Hepatocyte (in vitro differentiated cells): ENCODE measurements at regions not wholly inside any gene's neighbourhood (a gene's known extent, or its start where the extent isn't known, plus 50 kb on each side); places are given as distances from the start of the nearest gene placed in this dataset.

Experiments used
- DNase-seq: peaks from one replicate; pipeline ENCODE4 v3.0.0-alpha.2; 2016; ENCODE audit warnings: low spot score
- H2AFZ ChIP-seq: fragments of 200-600 bp; sonication (generic); 2 replicates; pipeline ENCODE4 v1.6.0; 2016; ENCODE audit warnings: antibody characterized with exemption, mild to moderate bottlenecking
- H3K27ac ChIP-seq: fragments of 200-600 bp; sonication (generic); 2 replicates; pipeline ENCODE4 v1.5.1; 2016; ENCODE audit warnings: mild to moderate bottlenecking
- H3K27me3 ChIP-seq: fragments of 200-600 bp; sonication (generic); 2 replicates; pipeline ENCODE4 v1.6.1; 2016
- H3K36me3 ChIP-seq: fragments of 200-600 bp; sonication (generic); replicated peaks from 2 replicates; pipeline ENCODE4 v1.5.1; 2016; ENCODE audit warnings: low read depth; ENCODE audit not compliant: insufficient read depth
- H3K4me1 ChIP-seq: fragments of 200-600 bp; sonication (generic); 2 replicates; pipeline ENCODE4 v1.5.1; 2016; ENCODE audit warnings: mild to moderate bottlenecking, moderate library complexity; ENCODE audit not compliant: insufficient read depth
- H3K4me2 ChIP-seq: fragments of 200-600 bp; sonication (generic); 2 replicates; pipeline ENCODE4 v1.6.0; 2016
- H3K4me3 ChIP-seq: fragments of 200-600 bp; sonication (generic); 2 replicates; pipeline ENCODE4 v1.5.1; 2016; ENCODE audit warnings: mild to moderate bottlenecking
- H3K79me2 ChIP-seq: fragments of 200-600 bp; sonication (generic); 2 replicates; pipeline ENCODE4 v1.6.0; 2017; ENCODE audit warnings: mild to moderate bottlenecking
- H3K9me2 ChIP-seq: fragments of 200-600 bp; sonication (generic); replicated peaks from 2 replicates; pipeline ENCODE4 v1.6.0; 2017; ENCODE audit warnings: mild to moderate bottlenecking; ENCODE audit not compliant: insufficient read depth
- H3K9me3 ChIP-seq: fragments of 200-600 bp; sonication (generic); 2 replicates; pipeline ENCODE4 v1.5.1; 2016; ENCODE audit warnings: low read depth, mild to moderate bottlenecking
- H4K20me1 ChIP-seq: fragments of 200-600 bp; sonication (generic); 2 replicates; pipeline ENCODE4 v1.6.0; 2016; ENCODE audit warnings: mild to moderate bottlenecking; ENCODE audit not compliant: insufficient read depth, poor library complexity, severe bottlenecking
- EZH2 ChIP-seq: fragments of 200-600 bp; sonication (generic); IDR thresholded peaks from 2 replicates; pipeline ENCODE4 v1.6.1; 2016; ENCODE audit warnings: antibody characterized with exemption, mild to moderate bottlenecking, borderline replicate concordance
- EZH2phosphoT487 ChIP-seq: fragments of 200-600 bp; sonication (generic); IDR thresholded peaks from one replicate; pipeline ENCODE4 v1.6.1; 2018; ENCODE audit warnings: antibody characterized with exemption, mild to moderate bottlenecking, low read depth, moderate library complexity; ENCODE audit not compliant: unreplicated experiment, severe bottlenecking
- WGBS: methylation state at CpG from one replicate; pipeline ENCODE4 v1.1.6; 2016; ENCODE audit warnings: low lambda C conversion rate; ENCODE audit errors: missing lambda C conversion rate; 5-methylcytosine and 5-hydroxymethylcytosine counted together
- TF ChIP-seq, protein P1 (sequence below): fragments of 200-600 bp; sonication (generic); IDR thresholded peaks from 2 replicates; pipeline ENCODE4 v1.5.1; 2016; ENCODE audit warnings: antibody characterized with exemption, mild to moderate bottlenecking; ENCODE audit not compliant: poor library complexity

- Histone ChIP-seq H3K27ac (no peak overlapping the region), H3K9me2 (no peaks in the 10 kb centered on the region), H3K4me3 (no peak overlapping the region), H3K79me2 (no peaks in the 10 kb centered on the region), H2AFZ (no peak overlapping the region), H3K36me3 (no peaks in the 10 kb centered on the region), H3K4me2 (no peak overlapping the region), H3K9me3 (no peaks in the 10 kb centered on the region), H3K4me1 (no peaks in the 10 kb centered on the region), H4K20me1 (no peaks in the 10 kb centered on the region), H3K27me3 (no peaks in the 10 kb centered on the region)
- TF ChIP-seq EZH2 (no peak), EZH2phosphoT487 (no peak)
- TF ChIP-seq, protein P1, sequence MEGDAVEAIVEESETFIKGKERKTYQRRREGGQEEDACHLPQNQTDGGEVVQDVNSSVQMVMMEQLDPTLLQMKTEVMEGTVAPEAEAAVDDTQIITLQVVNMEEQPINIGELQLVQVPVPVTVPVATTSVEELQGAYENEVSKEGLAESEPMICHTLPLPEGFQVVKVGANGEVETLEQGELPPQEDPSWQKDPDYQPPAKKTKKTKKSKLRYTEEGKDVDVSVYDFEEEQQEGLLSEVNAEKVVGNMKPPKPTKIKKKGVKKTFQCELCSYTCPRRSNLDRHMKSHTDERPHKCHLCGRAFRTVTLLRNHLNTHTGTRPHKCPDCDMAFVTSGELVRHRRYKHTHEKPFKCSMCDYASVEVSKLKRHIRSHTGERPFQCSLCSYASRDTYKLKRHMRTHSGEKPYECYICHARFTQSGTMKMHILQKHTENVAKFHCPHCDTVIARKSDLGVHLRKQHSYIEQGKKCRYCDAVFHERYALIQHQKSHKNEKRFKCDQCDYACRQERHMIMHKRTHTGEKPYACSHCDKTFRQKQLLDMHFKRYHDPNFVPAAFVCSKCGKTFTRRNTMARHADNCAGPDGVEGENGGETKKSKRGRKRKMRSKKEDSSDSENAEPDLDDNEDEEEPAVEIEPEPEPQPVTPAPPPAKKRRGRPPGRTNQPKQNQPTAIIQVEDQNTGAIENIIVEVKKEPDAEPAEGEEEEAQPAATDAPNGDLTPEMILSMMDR: no peak
- DNase-seq: no peak
- WGBS: 82% methylated on average over 1 of the region's 1 CpG
Measured at GRCh38 chr5:92106808-92107207, 723.7 kb upstream of the ARRDC3 start.

- Histone ChIP-seq H3K9me2 (no peaks in the 10 kb centered on the region), H4K20me1 (no peaks in the 10 kb centered on the region), H3K27ac (no peak overlapping the region), H3K4me1 (no peaks in the 10 kb centered on the region), H3K9me3 (no peaks in the 10 kb centered on the region), H3K27me3 (no peaks in the 10 kb centered on the region), H2AFZ (no peak overlapping the region), H3K4me2 (no peak overlapping the region), H3K4me3 (no peak overlapping the region), H3K79me2 (no peaks in the 10 kb centered on the region), H3K36me3 (no peaks in the 10 kb centered on the region)
- no peak for DNase-seq
- TF ChIP-seq, protein P1: no peak
- TF ChIP-seq EZH2phosphoT487: no peak
- TF ChIP-seq EZH2: no peak
Measured at GRCh38 chr5:92104126-92104525, 721.0 kb upstream of the ARRDC3 start.

- no peaks in the 10 kb centered on the region for H3K4me1 ChIP-seq
- H3K9me3 ChIP-seq: no peaks in the 10 kb centered on the region
- no peak overlapping the region for H2AFZ ChIP-seq
- no peaks in the 10 kb centered on the region for H3K79me2 ChIP-seq
- WGBS: 84% methylated on average over 3 of the region's 3 CpGs
- no peaks in the 10 kb centered on the region for H3K36me3 ChIP-seq
- no peaks in the 10 kb centered on the region for H4K20me1 ChIP-seq
- no peak for DNase-seq
- no peak for TF ChIP-seq EZH2phosphoT487
- TF ChIP-seq, protein P1: no peak
- no peak for TF ChIP-seq EZH2
- no peaks in the 10 kb centered on the region for H3K27me3 ChIP-seq
- H3K4me3 ChIP-seq: no peak overlapping the region
- H3K9me2 ChIP-seq: no peaks in the 10 kb centered on the region
- no peak overlapping the region for H3K4me2 ChIP-seq
- H3K27ac ChIP-seq: no peak overlapping the region
Measured at GRCh38 chr5:92102313-92102712, 719.2 kb upstream of the ARRDC3 start.

- Histone ChIP-seq H2AFZ (no peak overlapping the region), H3K27me3 (no peaks in the 10 kb centered on the region), H4K20me1 (no peaks in the 10 kb centered on the region), H3K4me3 (no peak overlapping the region), H3K4me1 (no peaks in the 10 kb centered on the region), H3K27ac (no peak overlapping the region), H3K4me2 (no peak overlapping the region), H3K9me2 (no peaks in the 10 kb centered on the region), H3K36me3 (no peaks in the 10 kb centered on the region), H3K9me3 (no peaks in the 10 kb centered on the region), H3K79me2 (no peaks in the 10 kb centered on the region)
- TF ChIP-seq EZH2phosphoT487: no peak
- TF ChIP-seq, protein P1: no peak
- no peak for TF ChIP-seq EZH2
- no peak for DNase-seq
- WGBS: 73% methylated on average over 1 of the region's 1 CpG
Measured at GRCh38 chr5:92092239-92092638, 709.1 kb upstream of the ARRDC3 start.
